Suprapubic skin (tissue), 3 donors: ENCODE measurements at regions not wholly inside any gene's neighbourhood (a gene's known extent, or its start where the extent isn't known, plus 50 kb on each side); places are given as distances from the start of the nearest gene placed in this dataset.

ENCODE experiments used
- POLR2A ChIP-seq, 2 donors: fragments of 450-650 bp; IDR thresholded peaks; one replicate each; pipeline ENCODE4 v1.6.1; 2017; ENCODE audit warnings: antibody characterized with exemption in 2 of 2, mild to moderate bottlenecking in 2 of 2, moderate library complexity in 2 of 2
- TF ChIP-seq, protein P1 (sequence below), 2 donors: fragments of 200-600 bp in 1 of 2; fragments of 450-650 bp in 1 of 2; sonication (generic) in 1 of 2; IDR thresholded peaks; one replicate each; pipeline ENCODE4 v1.5.1; 2016 to 2019; ENCODE audit warnings: antibody characterized with exemption in 2 of 2, mild to moderate bottlenecking in 1 of 2, moderate library complexity in 1 of 2

DNA sequence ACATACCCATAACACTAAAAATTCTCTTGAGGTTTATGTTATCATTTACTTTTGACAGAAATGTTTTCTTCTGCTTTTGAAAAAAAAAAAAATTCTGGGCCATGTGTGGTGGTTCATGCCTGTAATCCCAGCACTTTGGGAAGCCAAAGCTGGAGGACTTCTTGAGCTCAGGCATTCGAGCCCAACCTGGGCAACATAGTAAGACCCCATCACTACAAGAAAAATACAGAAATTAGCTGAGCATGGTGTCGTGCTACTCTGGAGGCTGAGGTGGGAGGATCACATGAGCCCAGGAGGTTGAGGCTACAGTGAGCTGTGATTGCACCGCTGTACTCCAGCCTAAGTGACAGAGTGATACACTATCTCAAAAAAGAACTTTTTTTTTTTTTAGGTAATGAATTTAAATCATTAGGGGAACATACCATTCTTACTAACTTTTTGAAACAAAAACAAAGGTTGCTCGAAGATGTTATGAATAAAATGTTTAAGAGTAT lies 148.8 kb upstream of the DMRT1 start:
- TF ChIP-seq POLR2A (IDR thresholded peaks at IDR 0.05) = no peak
- TF ChIP-seq, protein P1, sequence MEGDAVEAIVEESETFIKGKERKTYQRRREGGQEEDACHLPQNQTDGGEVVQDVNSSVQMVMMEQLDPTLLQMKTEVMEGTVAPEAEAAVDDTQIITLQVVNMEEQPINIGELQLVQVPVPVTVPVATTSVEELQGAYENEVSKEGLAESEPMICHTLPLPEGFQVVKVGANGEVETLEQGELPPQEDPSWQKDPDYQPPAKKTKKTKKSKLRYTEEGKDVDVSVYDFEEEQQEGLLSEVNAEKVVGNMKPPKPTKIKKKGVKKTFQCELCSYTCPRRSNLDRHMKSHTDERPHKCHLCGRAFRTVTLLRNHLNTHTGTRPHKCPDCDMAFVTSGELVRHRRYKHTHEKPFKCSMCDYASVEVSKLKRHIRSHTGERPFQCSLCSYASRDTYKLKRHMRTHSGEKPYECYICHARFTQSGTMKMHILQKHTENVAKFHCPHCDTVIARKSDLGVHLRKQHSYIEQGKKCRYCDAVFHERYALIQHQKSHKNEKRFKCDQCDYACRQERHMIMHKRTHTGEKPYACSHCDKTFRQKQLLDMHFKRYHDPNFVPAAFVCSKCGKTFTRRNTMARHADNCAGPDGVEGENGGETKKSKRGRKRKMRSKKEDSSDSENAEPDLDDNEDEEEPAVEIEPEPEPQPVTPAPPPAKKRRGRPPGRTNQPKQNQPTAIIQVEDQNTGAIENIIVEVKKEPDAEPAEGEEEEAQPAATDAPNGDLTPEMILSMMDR (IDR thresholded peaks at IDR 0.05) = no peak
